ENCODE measurements at regions not wholly inside any gene's neighbourhood (a gene's known extent, or its start where the extent isn't known, plus 50 kb on each side); places are given as distances from the start of the nearest gene placed in this dataset.

DNA sequence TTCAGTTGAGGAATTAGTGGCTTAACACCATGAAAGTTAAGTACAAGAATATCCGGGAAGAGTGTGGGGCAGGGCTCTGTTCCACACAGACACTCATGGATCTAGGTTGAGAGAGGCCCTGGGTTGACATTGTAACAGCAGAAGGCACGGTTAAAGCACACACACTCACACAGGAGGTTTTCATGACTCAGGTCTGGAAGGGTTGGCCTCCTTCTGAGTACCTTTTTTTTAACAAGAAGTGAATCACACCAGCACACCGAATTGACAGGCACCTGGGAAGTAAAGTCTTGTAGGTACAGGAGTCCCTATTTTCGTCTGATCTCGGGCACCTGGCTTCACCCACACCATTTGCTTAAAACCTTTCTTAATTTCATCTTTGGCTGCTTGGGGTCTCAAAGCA, 509.4 kb upstream of the ADARB2 start:
- TF ChIP-seq, protein P1, sequence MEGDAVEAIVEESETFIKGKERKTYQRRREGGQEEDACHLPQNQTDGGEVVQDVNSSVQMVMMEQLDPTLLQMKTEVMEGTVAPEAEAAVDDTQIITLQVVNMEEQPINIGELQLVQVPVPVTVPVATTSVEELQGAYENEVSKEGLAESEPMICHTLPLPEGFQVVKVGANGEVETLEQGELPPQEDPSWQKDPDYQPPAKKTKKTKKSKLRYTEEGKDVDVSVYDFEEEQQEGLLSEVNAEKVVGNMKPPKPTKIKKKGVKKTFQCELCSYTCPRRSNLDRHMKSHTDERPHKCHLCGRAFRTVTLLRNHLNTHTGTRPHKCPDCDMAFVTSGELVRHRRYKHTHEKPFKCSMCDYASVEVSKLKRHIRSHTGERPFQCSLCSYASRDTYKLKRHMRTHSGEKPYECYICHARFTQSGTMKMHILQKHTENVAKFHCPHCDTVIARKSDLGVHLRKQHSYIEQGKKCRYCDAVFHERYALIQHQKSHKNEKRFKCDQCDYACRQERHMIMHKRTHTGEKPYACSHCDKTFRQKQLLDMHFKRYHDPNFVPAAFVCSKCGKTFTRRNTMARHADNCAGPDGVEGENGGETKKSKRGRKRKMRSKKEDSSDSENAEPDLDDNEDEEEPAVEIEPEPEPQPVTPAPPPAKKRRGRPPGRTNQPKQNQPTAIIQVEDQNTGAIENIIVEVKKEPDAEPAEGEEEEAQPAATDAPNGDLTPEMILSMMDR (IDR thresholded peaks at IDR 0.05), result no peak
- TF ChIP-seq EZH2 (IDR thresholded peaks at IDR 0.05), result no peak
